PC-9 (cell line): ENCODE measurements at regions not wholly inside any gene's neighbourhood (a gene's known extent, or its start where the extent isn't known, plus 50 kb on each side); places are given as distances from the start of the nearest gene placed in this dataset.
"Not testable (repeated sequence)": the region's sequence is repeated elsewhere in the genome, so short reads cannot be mapped to it uniquely, and the experiment has no call there.

Experiments
- EZH2 ChIP-seq: fragments of 200-600 bp; sonication (generic); IDR thresholded peaks from 2 replicates; pipeline ENCODE4 v1.8.0; 2017; ENCODE audit warnings: antibody characterized with exemption, low read depth
- TF ChIP-seq, protein P1 (sequence below): fragments of 200-600 bp; sonication (generic); conservative IDR thresholded peaks from 2 replicates; pipeline ENCODE4 v1.6.1; 2017; ENCODE audit warnings: mixed run types, antibody characterized with exemption, mild to moderate bottlenecking, moderate library complexity

DNA sequence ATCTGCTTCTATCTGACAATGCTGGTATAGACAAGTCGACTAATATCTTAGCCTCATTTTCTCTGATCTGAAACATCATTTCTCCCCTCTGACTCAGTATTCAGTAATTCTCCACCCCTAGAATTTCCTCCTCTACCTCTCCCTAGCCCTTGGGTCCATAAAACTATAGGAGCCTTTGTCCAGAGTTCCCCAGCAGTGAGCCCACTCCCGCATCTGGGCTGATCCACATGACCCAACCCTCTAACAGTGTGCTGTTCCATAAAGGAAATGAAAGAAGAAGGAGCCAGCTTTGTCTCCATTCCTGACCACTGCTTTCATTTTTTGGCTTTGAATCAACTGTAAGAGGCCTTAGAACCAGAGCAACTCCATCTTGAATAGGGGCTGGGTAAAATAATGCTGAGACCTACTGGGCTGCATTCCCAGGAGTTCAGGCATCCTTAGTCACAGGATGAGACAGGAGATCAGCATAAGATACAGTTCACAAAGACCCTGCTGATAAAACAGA, 222.7 kb upstream of the CDH8 start:
- TF ChIP-seq, protein P1, sequence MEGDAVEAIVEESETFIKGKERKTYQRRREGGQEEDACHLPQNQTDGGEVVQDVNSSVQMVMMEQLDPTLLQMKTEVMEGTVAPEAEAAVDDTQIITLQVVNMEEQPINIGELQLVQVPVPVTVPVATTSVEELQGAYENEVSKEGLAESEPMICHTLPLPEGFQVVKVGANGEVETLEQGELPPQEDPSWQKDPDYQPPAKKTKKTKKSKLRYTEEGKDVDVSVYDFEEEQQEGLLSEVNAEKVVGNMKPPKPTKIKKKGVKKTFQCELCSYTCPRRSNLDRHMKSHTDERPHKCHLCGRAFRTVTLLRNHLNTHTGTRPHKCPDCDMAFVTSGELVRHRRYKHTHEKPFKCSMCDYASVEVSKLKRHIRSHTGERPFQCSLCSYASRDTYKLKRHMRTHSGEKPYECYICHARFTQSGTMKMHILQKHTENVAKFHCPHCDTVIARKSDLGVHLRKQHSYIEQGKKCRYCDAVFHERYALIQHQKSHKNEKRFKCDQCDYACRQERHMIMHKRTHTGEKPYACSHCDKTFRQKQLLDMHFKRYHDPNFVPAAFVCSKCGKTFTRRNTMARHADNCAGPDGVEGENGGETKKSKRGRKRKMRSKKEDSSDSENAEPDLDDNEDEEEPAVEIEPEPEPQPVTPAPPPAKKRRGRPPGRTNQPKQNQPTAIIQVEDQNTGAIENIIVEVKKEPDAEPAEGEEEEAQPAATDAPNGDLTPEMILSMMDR, result not testable (repeated sequence)
- TF ChIP-seq EZH2, result not testable (repeated sequence)
